ENCODE measurements at regions not wholly inside any gene's neighbourhood (a gene's known extent, or its start where the extent isn't known, plus 50 kb on each side); places are given as distances from the start of the nearest gene placed in this dataset.
A peak's percentile ranks its signal among the peaks of the same experiment; 100 is the strongest.
"Not testable (repeated sequence)": the region's sequence is repeated elsewhere in the genome, so short reads cannot be mapped to it uniquely, and the experiment has no call there.

DNA sequence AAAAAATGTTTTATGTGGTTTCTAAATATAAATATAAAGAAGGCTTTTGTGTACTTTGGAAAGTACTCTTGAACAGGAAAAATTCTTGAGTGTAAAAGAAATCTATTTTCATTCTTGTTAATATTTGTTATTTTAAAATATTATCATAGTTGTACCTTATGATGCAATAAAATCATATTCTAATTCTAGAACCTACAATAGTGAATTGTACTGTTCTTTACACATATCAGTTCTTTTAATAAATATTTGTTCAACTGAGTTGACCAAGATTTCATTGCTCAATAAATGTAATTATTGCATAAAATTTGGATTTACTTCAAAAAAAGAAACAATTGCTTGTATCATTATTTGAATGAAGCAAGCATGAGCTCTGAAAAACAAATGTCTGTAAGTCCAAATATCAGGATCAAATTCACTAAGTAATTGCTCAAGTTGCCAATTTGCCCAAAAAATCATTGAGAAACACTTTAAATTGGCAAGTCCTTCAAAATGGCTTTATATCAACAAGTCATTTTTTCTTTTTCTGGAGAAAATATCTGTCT is 191.6 kb upstream of the SLC16A7 start:
- no peak for DNase-seq

DNA sequence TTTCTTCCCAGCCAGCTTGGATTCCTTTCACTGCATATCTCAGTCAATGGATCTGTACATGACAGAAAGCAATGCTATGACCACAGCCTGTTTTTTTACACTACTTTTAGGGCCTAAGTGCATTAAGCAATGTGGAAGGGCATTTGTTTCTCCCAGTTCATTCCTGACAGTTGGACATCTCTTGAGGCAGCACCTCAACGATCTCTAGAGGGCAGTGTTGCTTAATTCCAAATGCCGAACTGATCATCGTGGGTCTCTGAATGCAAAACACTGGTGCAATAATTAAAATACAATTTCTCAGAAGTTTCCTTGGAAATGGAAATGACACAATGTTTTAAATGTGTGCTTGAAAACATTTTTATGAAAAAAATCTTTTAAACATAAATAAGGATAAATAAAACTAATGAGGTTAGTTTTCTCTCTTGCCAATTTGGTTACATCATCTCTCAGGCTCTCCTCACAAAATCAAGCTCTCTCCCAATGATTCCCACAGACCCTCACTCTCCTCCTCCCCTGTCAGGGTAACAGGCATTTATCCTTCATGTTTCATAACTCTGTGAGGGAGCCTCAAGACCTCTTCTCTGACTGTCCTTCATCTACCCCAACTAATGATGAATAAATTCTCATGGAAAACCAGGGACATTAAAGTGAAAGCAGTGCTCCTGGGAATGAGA is 192.4 kb upstream of the SLC16A7 start:
- peak; percentile 58 to 64 for DNase-seq

DNA sequence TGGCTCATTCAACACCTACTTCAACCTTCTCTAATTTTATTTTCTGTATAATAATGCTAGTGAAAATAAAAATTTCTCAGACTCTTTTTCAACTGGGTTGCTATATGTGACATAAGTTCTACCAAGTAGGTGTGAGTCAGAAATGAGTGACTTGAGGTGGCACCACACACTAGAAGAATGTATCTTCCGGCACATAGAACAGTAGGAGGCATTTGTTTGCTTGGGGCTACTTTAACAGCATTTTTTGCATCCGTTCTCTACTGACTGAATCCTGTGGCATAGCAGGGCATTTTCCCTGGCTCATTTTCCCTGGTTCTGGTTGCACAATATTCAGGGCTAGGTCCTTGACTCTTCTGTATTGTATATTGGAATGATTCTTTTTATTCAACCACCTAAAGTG is 194.0 kb upstream of the SLC16A7 start:
- no peak for DNase-seq

DNA sequence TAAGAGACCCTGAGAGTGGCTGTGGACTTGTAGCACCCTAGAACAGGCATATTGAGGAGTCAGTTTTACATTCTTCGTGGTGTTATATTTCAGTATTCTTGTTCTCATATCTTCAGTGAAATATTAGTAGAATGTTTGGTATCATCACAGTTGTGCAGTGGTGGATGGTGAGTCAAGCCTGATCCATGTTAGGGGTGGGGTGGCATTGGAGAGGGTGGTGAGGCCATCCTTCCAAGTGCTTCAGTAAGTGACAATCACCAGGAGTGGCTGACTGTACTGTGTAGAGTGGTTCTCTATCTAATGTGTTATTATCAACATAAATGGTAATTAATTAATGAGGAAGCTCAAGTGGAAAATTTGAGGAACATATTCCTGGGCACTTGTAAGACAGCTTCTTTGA is 197.7 kb upstream of the SLC16A7 start:
- no peak for DNase-seq

DNA sequence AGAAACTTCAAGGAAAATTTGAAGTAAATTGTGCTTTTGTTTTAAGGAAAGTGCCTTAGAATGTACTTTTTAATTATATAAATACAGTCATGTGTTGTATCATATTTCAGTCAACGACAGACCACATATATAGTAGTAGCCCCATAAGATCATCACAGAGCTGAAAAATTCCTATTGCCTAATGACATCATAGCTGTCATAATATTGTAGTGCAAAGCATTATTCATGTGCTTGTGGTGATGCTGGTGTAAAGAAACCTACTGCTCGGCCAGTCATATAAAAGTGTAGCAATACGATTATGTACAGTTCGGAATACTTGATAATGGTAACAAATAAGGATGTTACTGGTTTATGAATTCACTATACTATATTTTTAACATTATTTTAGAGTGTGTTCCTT is 198.9 kb upstream of the SLC16A7 start:
- no peak for DNase-seq

DNA sequence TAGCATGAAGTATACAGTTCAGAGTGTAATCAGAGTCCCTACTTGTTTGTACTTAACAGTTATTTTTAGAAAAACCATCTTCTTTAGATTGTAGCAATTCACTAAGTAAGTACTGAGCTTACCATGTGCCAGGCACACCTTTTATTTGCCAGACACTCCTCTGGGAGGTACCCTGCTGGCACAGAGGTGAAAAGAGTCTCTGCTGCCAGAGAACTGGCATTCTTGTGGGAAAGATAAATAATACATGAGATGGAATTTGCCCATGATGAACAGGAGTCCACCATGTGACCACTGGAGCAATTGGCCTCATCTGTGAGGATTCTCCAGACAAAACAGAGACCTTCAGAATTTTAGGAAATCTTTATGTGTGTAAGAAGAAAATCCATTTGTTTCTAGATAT is 199.3 kb upstream of the SLC16A7 start:
- DNase-seq = no peak

DNA sequence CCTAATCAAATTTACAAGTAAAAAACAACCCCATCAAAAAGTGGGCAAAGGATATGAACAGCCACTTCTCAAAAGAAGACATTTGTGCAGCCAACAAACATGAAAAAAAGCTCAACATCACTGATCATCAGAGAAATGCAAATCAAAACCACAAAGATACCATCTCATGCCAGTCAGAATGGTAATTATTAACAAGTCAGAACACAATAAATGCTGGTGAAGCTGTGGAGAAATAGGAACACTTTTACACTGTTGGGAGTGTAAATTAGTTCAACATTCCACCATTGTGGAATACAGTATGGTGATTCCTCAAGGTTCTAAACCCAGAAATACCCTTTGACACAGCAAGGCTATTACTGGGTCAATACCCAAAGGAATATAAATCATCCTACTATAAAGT is 200.5 kb upstream of the SLC16A7 start:
- not testable (repeated sequence) for DNase-seq

DNA sequence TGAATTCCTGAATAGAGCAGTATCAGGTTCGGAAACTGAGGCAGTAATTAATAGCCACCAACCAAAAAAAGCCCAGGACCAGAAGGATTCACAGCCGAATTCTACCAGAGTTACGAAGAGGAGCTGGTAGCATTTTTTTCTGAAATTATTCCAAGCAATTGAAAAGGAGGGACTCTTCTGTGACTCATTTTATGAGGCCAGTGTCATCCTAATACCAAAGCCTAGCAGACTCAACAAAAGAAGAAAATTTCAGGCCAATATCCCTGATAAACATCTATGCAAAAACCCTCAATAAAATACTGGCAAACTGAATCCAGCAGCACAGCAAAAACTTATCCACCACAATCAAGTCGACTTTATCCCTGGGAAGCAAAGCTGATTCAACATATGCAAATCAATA is 202.3 kb upstream of the SLC16A7 start:
- no peak for DNase-seq

DNA sequence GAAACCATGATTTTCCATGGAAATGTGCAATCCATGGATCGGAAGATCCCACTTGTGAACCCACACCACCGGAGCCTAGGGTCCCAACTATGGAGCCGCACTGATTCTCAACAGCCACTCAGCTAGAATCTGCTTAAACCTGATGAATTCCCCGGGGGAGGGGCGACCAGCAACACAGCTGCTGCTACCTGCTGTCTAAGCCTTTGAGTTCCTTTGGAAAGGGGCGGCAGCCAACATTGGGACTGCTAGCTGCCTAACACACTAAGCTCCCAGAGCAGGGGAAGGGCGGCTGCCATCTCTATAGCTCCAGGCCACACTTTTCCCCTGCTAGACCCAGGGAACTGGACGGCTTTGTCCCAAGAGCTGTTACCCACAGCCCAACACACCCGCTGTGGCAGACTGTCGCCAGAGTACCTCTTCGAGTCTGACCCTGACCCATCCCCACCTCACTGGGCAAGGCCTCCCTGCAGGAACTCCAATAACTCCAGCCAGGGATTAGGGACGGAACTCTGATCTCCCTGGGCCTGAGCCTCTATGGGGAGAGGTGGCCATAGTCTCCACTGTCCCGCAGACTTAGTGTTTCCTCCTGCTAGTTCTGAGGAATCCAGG is 205.8 kb upstream of the SLC16A7 start:
- DNase-seq = no peak

DNA sequence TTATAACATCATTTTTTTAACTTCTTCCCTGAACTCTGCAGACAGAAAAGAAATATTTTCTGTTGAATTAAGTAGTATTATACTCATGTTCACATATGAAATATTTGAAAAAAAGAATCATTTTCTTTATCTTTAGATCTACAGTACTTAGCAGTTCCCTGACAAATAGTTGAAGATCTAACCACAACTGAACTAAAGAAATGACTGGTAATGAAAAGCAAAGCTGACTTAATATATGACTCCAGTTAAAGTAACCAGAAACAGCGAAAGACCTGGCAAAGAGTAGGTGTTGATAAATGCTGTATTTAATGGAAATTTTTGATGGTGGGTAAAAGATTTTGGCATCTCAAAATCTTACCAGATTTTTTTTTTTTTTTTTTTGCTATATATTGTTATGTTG is 207.1 kb upstream of the SLC16A7 start:
- DNase-seq = no peak

DNA sequence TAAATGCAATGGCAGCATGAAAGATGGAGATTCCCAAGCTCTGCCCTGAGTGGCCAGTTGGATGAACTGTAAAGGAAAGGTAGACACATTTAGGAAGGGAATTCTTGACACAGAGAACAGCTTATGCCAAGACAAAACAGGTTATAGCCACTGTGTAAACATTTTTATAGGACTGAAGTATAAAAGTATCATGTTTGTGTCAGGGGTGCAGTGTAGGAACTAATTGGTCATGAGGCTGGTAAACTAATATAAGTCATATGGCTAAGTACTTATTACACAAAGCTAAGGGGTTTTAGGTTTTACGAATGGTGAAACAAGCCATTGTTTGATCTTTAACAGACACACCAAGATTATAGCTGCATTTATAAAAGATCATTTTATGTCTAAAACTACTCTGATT is 207.7 kb upstream of the SLC16A7 start:
- no peak for DNase-seq

DNA sequence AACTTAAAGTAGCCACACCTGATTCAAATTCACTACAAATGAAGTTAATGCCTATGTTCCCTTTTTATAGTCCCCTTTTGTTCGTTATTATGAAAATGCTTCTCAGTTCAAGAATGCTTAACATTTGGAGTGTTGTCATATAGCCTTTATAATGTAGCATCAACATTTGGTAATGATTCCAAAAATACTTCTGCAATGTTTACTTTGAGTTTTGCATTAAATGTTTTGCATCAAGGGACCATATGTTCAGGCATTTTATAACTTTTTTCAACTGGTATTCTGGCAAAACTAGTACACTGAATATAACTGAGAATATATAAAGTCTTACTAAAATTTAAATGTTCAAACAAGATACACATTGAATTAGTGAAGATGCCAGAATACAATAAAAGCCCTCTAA is 209.6 kb upstream of the SLC16A7 start:
- DNase-seq = no peak

DNA sequence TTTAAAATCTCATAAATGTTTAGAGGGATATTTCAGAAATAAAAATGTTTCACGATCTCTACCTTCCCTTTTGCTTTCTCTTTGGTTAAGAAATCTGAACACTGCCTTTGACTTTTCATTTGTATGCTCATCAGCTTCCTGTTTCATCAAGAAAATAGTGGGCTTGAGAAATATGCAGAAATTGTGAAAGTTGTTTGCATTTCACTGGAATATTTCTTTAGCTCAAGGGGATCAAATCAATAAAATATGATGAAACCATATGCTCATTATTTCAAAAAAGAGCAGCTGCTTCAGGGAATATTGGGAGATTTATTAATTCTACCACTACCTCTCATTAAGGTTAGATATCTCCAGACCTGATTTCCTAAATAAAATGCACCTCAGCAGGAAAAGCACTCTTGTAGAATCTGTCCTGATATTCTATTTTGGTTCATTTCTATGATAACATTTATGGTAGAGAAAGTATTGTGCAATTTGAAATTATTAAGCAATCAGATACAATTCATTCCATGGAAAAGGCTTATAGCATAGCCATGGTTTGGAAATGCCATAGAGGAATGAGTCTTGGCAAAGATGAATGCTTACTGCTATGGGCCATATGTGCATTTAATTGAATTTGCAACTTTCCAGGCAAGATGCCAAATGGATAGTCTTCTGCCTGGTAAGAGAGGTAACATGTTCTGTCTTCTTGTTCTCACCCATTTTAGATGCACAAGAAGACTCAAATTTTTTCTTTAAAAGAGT is 212.6 kb upstream of the SLC16A7 start:
- no peak for DNase-seq

DNA sequence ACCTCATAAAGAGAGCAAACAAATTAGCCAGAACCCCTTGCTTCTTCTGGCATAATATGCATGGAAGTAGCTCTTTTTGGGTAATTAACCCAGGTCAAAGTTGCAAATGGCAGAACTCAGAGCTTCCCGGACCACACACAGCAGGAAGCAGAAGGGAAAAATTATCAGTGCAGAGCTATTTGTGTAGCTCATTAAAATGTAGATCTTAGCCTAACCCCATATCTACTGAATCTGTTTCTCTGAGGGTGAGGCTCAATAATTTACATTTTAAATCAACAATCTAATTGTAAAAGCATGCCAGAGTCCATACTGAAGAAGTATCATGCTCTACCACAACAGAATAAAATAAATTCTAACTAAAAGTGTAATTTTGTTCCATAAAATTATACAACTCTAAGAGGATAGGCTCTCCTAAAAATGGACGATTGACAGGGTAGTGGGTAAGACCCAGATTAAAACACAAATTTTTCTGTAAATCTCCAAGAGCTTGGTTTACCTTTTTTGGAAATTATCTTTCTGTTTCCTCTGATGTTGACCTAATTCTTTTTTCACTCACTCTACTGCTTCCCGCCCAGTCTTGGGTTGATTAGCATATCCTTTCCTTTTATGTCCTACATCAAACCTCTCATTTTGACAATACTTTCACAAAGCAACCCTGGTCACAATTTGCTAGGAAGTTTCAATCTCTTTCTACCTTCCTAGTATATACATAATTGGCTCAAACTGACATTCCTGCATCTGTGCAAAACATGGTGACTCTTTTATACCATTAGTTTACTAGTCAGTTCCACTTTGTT is 213.3 kb upstream of the SLC16A7 start:
- no peak for DNase-seq

DNA sequence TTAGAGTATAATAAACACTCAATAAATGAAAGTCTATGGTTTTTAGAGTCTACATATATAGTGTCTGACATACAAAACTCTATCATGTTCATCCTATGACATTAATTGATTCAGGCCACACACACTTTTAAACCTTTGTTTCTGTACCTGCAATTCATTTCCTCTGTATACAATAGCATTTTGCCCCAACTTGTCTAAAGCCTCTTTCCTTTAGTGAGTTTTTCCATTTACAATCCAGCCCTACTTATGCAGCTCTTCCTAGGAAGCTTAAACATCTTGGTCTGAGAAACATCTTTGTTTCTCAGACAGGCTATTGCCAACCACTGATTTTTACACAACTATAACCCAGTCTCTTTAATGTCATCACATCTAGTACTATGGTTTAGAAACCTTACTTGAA is 214.7 kb upstream of the SLC16A7 start:
- no peak for DNase-seq

DNA sequence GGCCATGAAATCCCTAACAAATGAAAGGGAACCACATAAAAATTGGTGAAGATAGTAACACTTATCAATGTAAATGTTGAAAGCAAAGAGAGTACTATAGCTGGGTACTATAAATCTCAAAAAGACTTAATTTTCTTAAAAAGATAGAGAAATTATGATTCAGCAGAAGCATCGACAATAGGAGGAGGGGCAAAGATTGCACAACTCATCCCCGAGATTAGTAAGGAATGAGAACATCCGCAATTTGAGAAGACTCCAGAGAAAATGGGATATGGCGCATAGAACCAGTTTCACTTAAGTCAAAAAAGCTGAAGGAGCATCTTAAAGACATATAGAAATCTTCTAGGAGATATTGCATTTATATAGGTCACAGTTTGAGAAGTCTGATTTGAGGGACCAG is 220.2 kb upstream of the SLC16A7 start:
- no peak for DNase-seq

DNA sequence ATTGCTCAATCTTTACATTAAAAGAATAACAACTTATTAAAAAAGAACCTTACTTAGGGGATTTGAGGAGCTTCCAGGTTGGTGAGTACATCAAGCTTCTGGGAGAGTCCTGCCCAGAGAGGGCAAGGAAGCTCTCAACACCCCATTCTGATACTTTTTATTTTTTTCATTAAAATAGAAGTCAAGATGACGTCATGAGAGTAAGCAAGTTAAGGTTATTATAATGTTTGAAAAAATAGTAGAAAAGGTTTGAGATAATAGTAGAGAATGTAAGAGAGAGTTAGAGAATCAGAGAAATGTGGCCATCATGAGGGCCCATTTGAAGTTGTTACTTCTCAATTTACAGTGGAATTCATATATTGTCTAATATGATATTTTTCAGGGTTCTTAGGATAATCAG is 221.0 kb upstream of the SLC16A7 start:
- no peak for DNase-seq

DNA sequence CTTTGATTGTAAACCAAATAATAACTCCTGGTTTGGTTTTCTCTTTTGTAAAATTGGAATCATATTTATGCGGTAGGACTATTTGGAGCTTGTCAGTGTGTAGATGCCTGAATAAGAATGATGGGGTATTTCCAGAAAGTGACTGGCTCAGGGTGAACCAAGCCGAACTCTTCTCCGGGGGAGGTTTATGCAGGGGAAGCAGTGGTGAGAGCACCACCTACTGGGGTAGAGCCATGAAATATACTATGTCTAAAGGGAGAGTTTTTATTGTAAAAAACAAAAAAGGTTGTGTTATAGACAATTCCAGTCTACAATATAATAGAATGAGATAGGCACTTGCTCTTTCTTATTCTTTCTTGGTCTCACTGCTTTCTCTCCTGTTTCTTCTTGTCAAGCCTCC is 222.9 kb upstream of the SLC16A7 start:
- DNase-seq = no peak

DNA sequence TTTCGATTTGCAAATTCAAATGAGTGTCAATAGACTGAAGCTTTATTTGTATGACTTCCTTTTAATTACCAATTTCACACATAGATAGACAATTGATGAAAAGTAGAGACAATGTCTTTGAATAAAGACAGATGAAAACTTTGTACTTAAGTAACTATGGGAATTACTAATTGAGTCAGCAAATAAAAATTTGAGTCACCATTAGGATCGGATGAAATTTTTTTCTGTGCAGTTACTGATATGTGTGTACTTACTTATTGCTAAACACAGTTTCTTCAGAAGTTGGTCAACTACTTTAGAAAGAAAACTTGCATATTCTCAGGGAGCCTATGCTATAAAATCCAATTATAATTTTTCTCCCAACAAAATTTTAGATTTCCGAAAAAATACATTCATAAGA is 224.9 kb upstream of the SLC16A7 start:
- DNase-seq = no peak

DNA sequence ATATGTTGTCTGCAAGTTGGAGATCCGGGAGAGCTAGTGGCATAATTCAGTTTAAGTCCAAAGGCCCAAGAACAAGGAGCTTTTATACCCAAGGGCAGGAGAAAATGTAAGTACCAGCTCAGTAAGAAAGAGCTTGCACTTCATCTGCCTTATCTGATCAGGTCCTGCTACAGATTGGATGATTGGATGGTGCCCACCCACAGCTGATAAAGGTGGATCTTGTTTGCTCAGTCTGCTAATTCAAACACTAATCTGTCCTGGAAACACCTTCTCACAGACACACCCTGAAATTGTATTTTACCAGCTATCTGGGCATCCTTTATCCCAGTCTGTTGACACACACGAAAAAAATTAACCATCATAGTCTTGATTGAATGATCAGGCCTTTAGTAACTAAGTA is 230.7 kb upstream of the SLC16A7 start:
- no peak for DNase-seq

DNA sequence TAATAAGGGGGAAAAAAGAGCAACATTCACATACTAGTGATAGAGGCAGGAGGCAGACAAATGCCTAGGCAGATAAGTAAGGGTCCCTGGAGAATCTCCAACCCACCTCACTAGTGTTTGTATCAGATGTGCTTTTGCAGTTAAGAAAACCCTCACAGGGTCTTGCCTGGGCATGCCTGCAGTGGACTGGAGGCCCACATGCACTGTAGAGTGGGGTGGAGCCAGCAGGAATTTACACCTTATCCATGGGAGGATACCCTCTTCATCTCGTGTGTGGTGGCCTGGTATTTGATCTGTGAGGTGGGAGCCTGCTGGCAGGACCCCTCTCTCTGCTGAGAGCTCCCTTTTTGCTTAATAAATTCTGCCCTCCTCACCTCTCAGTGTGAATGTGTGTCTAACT is 238.0 kb upstream of the SLC16A7 start:
- DNase-seq = no peak

DNA sequence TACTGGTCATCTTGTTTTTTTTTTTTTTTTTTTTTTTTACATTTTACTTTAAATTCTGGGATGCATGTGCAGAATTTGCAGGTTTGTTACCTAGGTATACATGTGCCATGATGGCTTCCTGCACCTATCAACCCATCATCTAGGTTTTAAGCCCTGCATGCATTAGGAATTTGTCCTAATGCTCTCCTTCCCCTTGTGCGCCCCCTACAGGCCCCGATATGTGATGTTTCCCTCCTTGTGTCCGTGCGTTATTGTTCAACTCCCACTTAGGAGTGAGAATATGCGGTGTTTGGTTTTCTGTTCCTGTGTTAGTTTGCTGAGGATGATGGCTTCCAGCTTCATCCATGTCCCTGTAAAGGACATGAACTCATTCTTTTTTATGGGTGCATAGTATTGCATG is 249.6 kb upstream of the SLC16A7 start:
- DNase-seq = not testable (repeated sequence)

DNA sequence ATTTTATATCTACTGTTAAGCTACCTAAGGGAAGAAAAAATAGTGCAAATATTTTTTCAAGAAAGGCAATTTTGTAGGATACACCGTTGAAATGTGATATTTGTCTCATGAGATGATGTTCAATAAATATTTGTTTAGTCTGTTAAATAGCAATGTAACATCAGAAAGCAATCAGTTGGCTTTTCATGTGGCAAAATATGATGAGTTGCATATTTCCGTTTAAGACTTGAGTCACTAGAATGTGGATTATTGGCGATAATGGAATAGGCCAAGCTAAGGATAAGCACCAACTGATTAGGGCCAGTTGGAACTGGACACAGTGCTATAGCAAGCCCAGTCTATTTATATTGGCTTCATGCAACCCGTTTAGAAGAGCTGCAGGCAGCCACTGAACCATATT is 250.4 kb upstream of the SLC16A7 start:
- DNase-seq = no peak

All from AML-193 (cell line).